HepG2 (cell line): ENCODE measurements at regions not wholly inside any gene's neighbourhood (a gene's known extent, or its start where the extent isn't known, plus 50 kb on each side); places are given as distances from the start of the nearest gene placed in this dataset.
"Not testable (repeated sequence)": the region's sequence is repeated elsewhere in the genome, so short reads cannot be mapped to it uniquely, and the experiment has no call there.

Experiments
- CHD4 ChIP-seq: fragments of 200-600 bp; sonication (generic); IDR thresholded peaks from 2 replicates; pipeline ENCODE4 v1.7.0; 2017; ENCODE audit warnings: mild to moderate bottlenecking, low read length, borderline replicate concordance
- E2F5 ChIP-seq: sonication (generic); formaldehyde crosslinking; conservative IDR thresholded peaks from 2 replicates; pipeline ENCODE4 v1.4.0; 2020; ENCODE audit warnings: missing genetic modification reagents
- SOX6 ChIP-seq, 2 experiments: fragments of 450-650 bp in 1 of 2; sonication (generic) in 1 of 2; formaldehyde crosslinking in 1 of 2; IDR thresholded peaks; 2 replicates each; pipeline versions ENCODE4 v1.4.0 to v1.6.1; 2017 to 2020; ENCODE audit warnings: antibody characterized with exemption in 1 of 2, mild to moderate bottlenecking in 1 of 2, missing genetic modification reagents in 1 of 2
- TEF ChIP-seq: sonication (generic); formaldehyde crosslinking; IDR thresholded peaks from 2 replicates; pipeline ENCODE4 v1.5.0; 2020; ENCODE audit warnings: missing genetic modification reagents
- ZNF230 ChIP-seq: sonication (generic); formaldehyde crosslinking; IDR thresholded peaks from 2 replicates; pipeline ENCODE4 v1.4.0; 2020; ENCODE audit warnings: mild to moderate bottlenecking, missing genetic modification reagents
- TF ChIP-seq, protein P1 (sequence below): IDR thresholded peaks from 2 replicates; pipeline ENCODE4 v1.6.1; 2016; ENCODE audit warnings: missing biosample characterization, missing genetic modification reagents, low read depth

GRCh38 chr9:66712870-66713269 lies 187.7 kb upstream of the ZNF658 start:
- TF ChIP-seq E2F5 (CRISPR knock-in tag); CHD4; ZNF230; TEF (CRISPR knock-in tag); SOX6 (IDR thresholded peaks at IDR 0.05); SOX6 (CRISPR knock-in tag; IDR thresholded peaks at IDR 0.05): not testable (repeated sequence)
- TF ChIP-seq, protein P1, sequence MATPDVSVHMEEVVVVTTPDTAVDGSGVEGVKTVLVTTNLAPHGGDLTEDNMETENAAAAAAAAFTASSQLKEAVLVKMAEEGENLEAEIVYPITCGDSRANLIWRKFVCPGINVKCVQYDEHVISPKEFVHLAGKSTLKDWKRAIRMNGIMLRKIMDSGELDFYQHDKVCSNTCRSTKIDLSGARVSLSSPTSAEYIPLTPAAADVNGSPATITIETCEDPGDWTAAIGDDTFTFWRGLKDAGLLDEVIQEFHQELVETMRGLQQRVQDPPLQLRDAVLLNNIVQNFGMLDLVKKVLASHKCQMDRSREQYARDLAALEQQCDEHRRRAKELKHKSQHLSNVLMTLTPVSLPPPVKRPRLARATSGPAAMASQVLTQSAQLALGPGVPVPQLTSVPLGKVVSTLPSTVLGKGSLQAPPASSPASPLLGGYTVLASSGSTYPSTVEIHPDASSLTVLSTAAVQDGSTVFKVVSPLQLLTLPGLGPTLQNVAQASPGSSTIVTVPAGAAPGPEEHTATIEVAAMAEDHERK (CRISPR knock-in tag): not testable (repeated sequence)
